Natural killer cell (primary cell): ENCODE measurements at regions not wholly inside any gene's neighbourhood (a gene's known extent, or its start where the extent isn't known, plus 50 kb on each side); places are given as distances from the start of the nearest gene placed in this dataset.

ENCODE experiments used
- ATAC-seq, 3 donors: fragments of 150-1000 bp in 2 of 3; fragments of 200-7000 bp in 1 of 3; cut with Tn5 transposase; 1 replicate in 1 of 3; 2 replicates in 2 of 3; pipeline ENCODE4 v1.10.0; 2021; ENCODE audit warnings: mild to moderate bottlenecking in 2 of 3, moderate library complexity in 2 of 3
- DNase-seq, 2 donors: peaks; one replicate each; pipeline versions ENCODE4 v3.0.0 to v3.0.0-alpha.2; 2013 to 2021; ENCODE audit warnings: mixed read lengths in 1 of 2
- H3K27ac ChIP-seq: one replicate; pipeline ENCODE4 v1.5.1; 2013; ENCODE audit warnings: mild to moderate bottlenecking, low read length
- H3K27me3 ChIP-seq: one replicate; pipeline ENCODE4 v1.6.1; 2013; ENCODE audit warnings: low read length; ENCODE audit not compliant: control insufficient read depth, insufficient read depth
- H3K36me3 ChIP-seq: one replicate; pipeline ENCODE4 v1.6.1; 2013; ENCODE audit warnings: low read length; ENCODE audit not compliant: control insufficient read depth, insufficient read depth
- H3K4me1 ChIP-seq: one replicate; pipeline ENCODE4 v1.6.1; 2013; ENCODE audit warnings: low read length; ENCODE audit not compliant: control insufficient read depth, insufficient read depth
- H3K4me3 ChIP-seq: one replicate; pipeline ENCODE4 v1.5.1; 2013; ENCODE audit warnings: low read length
- H3K9me3 ChIP-seq: one replicate; pipeline ENCODE4 v1.6.1; 2013; ENCODE audit warnings: low read length; ENCODE audit not compliant: control insufficient read depth, insufficient read depth
- H3K27ac Mint-ChIP-seq, 2 donors: one replicate each; pipeline ENCODE4 v1.8.0; 2022; ENCODE audit warnings: mild to moderate bottlenecking in 2 of 2, mixed read lengths in 2 of 2, moderate library complexity in 1 of 2
- H3K27me3 Mint-ChIP-seq, 2 donors: one replicate each; pipeline ENCODE4 v1.8.0; 2022; ENCODE audit warnings: low read depth in 2 of 2, mixed read lengths in 2 of 2
- H3K36me3 Mint-ChIP-seq: one replicate; pipeline ENCODE4 v1.8.0; 2022; ENCODE audit warnings: mixed read lengths
- H3K4me1 Mint-ChIP-seq, 2 donors: one replicate each; pipeline ENCODE4 v1.8.0; 2022; ENCODE audit warnings: mixed read lengths in 2 of 2
- H3K4me3 Mint-ChIP-seq: one replicate; pipeline ENCODE4 v1.8.0; 2022; ENCODE audit warnings: mild to moderate bottlenecking, moderate library complexity, mixed read lengths
- H3K9me3 Mint-ChIP-seq, 2 donors: one replicate each; pipeline ENCODE4 v1.8.0; 2022; ENCODE audit warnings: mixed read lengths in 2 of 2
- CTCF ChIP-seq: fragments of 200-600 bp; IDR thresholded peaks from one replicate; pipeline ENCODE4 v1.8.0; 2022; ENCODE audit warnings: antibody characterized with exemption
- WGBS: methylation state at CpG from one replicate; pipeline ENCODE4 v1.1.7; 2013; ENCODE audit warnings: missing lambda C conversion rate; ENCODE audit not compliant: insufficient coverage; 5-methylcytosine and 5-hydroxymethylcytosine counted together
- intact Hi-C: fragments of 100-400 bp; cut with micrococcal nuclease; formaldehyde crosslinking; loops from one replicate; pipeline ENCODE4 v1.14.2; 2022

DNA sequence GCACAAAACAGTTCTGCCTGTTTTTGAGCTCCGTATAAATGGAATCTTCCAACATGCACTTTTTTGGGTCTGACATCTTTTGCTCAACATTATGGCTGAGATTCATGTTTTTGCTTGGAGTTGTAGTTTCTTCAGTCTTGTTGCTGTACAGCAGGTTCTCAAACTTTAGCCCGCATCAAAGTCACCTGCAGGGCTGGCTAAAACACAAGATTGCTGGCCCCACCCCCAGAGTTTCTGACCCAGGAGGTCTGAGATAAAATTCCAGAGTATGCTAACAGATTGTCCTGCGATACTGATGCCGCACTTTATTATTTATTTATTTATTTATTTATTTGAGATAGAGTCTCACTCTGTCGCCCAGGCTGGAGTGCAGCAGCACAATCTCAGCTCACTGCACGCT lies 79.8 kb upstream of the WASF3 start:
- H3K9me3 Mint-ChIP-seq, result no peaks in the 10 kb centered on the region
- Histone ChIP-seq H3K4me1 (peaks cover 18% of the 10 kb centered on the region), H3K27me3 (no peaks in the 10 kb centered on the region), H3K4me3 (no peak overlapping the region), H3K27ac (no peak overlapping the region), H3K9me3 (no peaks in the 10 kb centered on the region), H3K36me3 (no peaks in the 10 kb centered on the region)
- intact Hi-C loops, result no loop called here
- no peak for TF ChIP-seq CTCF
- DNase-seq (no peak), ATAC-seq (no peak)
- no peaks in the 10 kb centered on the region for H3K36me3 Mint-ChIP-seq
- no peak overlapping the region for H3K4me3 Mint-ChIP-seq
- H3K4me1 Mint-ChIP-seq, result peaks cover 14 to 19% of the 10 kb centered on the region in 2 donors
- H3K27ac Mint-ChIP-seq, result no peak overlapping the region
- H3K27me3 Mint-ChIP-seq, result no peaks in the 10 kb centered on the region
- 91% methylated on average over 4 of the region's 6 CpGs for WGBS

GRCh38 chr13:26480246-26480855 lies 77.1 kb upstream of the WASF3 start:
- TF ChIP-seq CTCF, result no peak
- DNase-seq (no peak), ATAC-seq (no peak)
- intact Hi-C loops, result no loop called here
- Histone ChIP-seq H3K9me3 (no peaks in the 10 kb centered on the region), H3K4me1 (peaks cover 27% of the 10 kb centered on the region), H3K4me3 (no peak overlapping the region), H3K36me3 (no peaks in the 10 kb centered on the region), H3K27ac (no peak overlapping the region), H3K27me3 (no peaks in the 10 kb centered on the region)
- Mint-ChIP-seq H3K27me3 (no peaks in the 10 kb centered on the region), H3K4me3 (no peak overlapping the region), H3K4me1 (peaks cover 17 to 19% of the 10 kb centered on the region in 2 donors), H3K36me3 (no peaks in the 10 kb centered on the region), H3K27ac (no peak overlapping the region), H3K9me3 (no peaks in the 10 kb centered on the region)
- WGBS, result 90% methylated on average over 9 of the region's 10 CpGs

DNA sequence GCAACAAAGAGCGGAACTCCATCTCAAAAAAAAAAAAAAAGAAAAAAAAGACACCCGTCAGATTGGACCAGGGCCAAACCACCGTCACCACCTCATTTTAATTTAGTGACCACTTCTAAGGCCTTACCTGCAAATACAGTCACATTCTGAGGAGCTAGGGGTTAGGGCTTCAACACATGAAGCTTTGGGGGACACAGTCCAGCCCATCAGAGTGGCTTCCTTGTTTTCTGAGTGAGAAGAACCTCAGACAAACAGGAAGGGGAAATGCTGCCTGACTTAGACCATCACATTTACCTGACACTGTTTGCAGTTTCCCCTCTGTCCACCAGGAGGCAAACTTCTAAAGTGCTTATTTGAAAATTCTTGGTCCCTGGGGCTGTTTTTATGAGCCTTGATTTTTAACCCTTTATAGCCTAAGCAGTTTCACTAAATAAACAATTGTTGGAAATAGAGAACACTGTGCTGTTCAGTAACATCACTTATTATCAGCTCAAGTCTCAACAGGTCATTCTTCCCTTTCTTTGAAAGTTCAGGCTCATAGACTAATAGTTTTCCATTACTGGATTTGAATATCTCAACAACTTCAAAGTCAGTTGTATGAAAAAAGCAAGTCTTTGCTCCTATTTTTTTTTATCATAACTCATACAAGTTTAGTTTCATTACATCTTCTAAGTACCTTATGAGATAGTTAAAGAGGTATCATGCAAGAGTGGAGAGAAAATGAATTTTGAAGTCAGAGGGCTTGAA lies 74.9 kb upstream of the WASF3 start:
- Mint-ChIP-seq H3K27ac (peak overlapping the region; percentile 24 to 29), H3K4me3 (no peak overlapping the region), H3K36me3 (no peaks in the 10 kb centered on the region), H3K9me3 (no peaks in the 10 kb centered on the region), H3K4me1 (peaks cover 0 to 6% of the 10 kb centered on the region in 2 donors), H3K27me3 (peaks cover 0 to 3% of the 10 kb centered on the region in 2 donors)
- peak; percentile 69 to 88 (median 88) for ATAC-seq
- TF ChIP-seq CTCF, result peak; percentile 91
- H3K27ac ChIP-seq, result no peak overlapping the region
- no peak overlapping the region for H3K4me3 ChIP-seq
- WGBS, result 24% methylated on average over 3 of the region's 3 CpGs
- peaks cover 13% of the 10 kb centered on the region for H3K4me1 ChIP-seq
- intact Hi-C loops, result no loop called here
- H3K9me3 ChIP-seq, result no peaks in the 10 kb centered on the region
- DNase-seq, result peak; percentile 36 to 84
- no peaks in the 10 kb centered on the region for H3K27me3 ChIP-seq
- no peaks in the 10 kb centered on the region for H3K36me3 ChIP-seq
